MM.1S (cell line): ENCODE measurements at regions not wholly inside any gene's neighbourhood (a gene's known extent, or its start where the extent isn't known, plus 50 kb on each side); places are given as distances from the start of the nearest gene placed in this dataset.

Experiments
- DNase-seq: peaks from one replicate; pipeline ENCODE4 v3.0.0-alpha.2; 2015
- H2AFZ ChIP-seq: fragments of 300-600 bp; sonication (generic); 2 replicates; pipeline ENCODE4 v1.6.0; 2016; ENCODE audit warnings: antibody characterized with exemption, low read length
- H3F3A ChIP-seq: fragments of 300-600 bp; sonication (generic); 2 replicates; pipeline ENCODE4 v1.6.1; 2016; ENCODE audit warnings: mild to moderate bottlenecking, antibody characterized with exemption, low read length, moderate library complexity, mixed read lengths; ENCODE audit not compliant: insufficient read depth
- H3K27ac ChIP-seq: fragments of 300-600 bp; sonication (generic); 2 replicates; pipeline ENCODE4 v1.5.1; 2016; ENCODE audit warnings: mild to moderate bottlenecking, low read length
- H3K27me3 ChIP-seq: fragments of 300-600 bp; sonication (generic); replicated peaks from 2 replicates; pipeline ENCODE4 v1.6.0; 2016; ENCODE audit warnings: low read length; ENCODE audit not compliant: insufficient read depth
- H3K36me3 ChIP-seq: fragments of 300-600 bp; sonication (generic); replicated peaks from 2 replicates; pipeline ENCODE4 v1.6.1; 2016; ENCODE audit warnings: mild to moderate bottlenecking, low read length, mixed read lengths; ENCODE audit not compliant: insufficient read depth
- H3K4me1 ChIP-seq: fragments of 300-600 bp; sonication (generic); 2 replicates; pipeline ENCODE4 v1.6.1; 2016; ENCODE audit warnings: low read length, mixed read lengths
- H3K4me2 ChIP-seq: fragments of 300-600 bp; sonication (generic); 2 replicates; pipeline ENCODE4 v1.6.0; 2016; ENCODE audit warnings: low read depth, low read length
- H3K4me3 ChIP-seq: fragments of 300-600 bp; sonication (generic); 2 replicates; pipeline ENCODE4 v1.5.1; 2016; ENCODE audit warnings: low read length, mixed read lengths
- H3K79me2 ChIP-seq: fragments of 300-600 bp; sonication (generic); 2 replicates; pipeline ENCODE4 v1.6.1; 2016; ENCODE audit warnings: mixed run types, low read length, mixed read lengths
- H3K9ac ChIP-seq: fragments of 300-600 bp; sonication (generic); 2 replicates; pipeline ENCODE4 v1.6.1; 2016; ENCODE audit warnings: low read length, mixed read lengths
- H3K9me2 ChIP-seq: fragments of 300-600 bp; sonication (generic); replicated peaks from 2 replicates; pipeline ENCODE4 v1.6.1; 2016; ENCODE audit warnings: mild to moderate bottlenecking, low read length, mixed read lengths; ENCODE audit not compliant: insufficient read depth
- H3K9me3 ChIP-seq: fragments of 300-600 bp; sonication (generic); replicated peaks from 2 replicates; pipeline ENCODE4 v1.6.1; 2016; ENCODE audit warnings: mild to moderate bottlenecking, low read length, mixed read lengths; ENCODE audit not compliant: insufficient read depth
- H4K20me1 ChIP-seq: fragments of 300-600 bp; sonication (generic); 2 replicates; pipeline ENCODE4 v1.6.1; 2016; ENCODE audit warnings: mild to moderate bottlenecking, low read length, moderate library complexity, mixed read lengths; ENCODE audit not compliant: insufficient read depth
- EZH2 ChIP-seq: fragments of 300-600 bp; sonication (generic); optimal IDR thresholded peaks from 2 replicates; pipeline ENCODE3; 2017; ENCODE audit warnings: low read depth, mild to moderate bottlenecking, antibody characterized with exemption, low read length, mixed read lengths
- EZH2phosphoT487 ChIP-seq: fragments of 300-600 bp; sonication (generic); IDR thresholded peaks from 2 replicates; pipeline ENCODE4 v1.6.1; 2018; ENCODE audit warnings: antibody characterized with exemption, low read length
- TF ChIP-seq, protein P1 (sequence below): fragments of 300-600 bp; sonication (generic); IDR thresholded peaks from 2 replicates; pipeline ENCODE4 v1.5.1; 2016; ENCODE audit warnings: antibody characterized with exemption, low read length, mixed read lengths

DNA sequence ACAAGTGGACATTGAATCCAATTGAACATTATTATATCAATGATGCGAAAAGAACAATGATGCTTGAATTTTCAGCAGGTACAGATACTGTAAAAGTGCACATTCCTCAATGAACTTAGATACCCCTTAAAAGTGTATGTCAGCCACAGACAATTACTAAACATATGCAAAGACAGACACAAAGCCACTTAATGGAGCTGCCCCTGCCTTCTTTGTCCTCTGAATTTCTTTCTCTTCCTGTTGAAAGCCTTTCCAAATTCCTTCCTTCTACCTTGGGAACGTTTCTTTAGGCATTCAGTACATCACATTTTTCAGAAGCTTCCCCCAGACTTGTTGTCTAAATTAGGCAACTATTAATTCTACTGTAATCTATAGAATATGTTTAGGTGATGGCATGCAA is 706.8 kb upstream of the MBL2 start:
- TF ChIP-seq EZH2 (no peak), EZH2phosphoT487 (no peak)
- TF ChIP-seq, protein P1, sequence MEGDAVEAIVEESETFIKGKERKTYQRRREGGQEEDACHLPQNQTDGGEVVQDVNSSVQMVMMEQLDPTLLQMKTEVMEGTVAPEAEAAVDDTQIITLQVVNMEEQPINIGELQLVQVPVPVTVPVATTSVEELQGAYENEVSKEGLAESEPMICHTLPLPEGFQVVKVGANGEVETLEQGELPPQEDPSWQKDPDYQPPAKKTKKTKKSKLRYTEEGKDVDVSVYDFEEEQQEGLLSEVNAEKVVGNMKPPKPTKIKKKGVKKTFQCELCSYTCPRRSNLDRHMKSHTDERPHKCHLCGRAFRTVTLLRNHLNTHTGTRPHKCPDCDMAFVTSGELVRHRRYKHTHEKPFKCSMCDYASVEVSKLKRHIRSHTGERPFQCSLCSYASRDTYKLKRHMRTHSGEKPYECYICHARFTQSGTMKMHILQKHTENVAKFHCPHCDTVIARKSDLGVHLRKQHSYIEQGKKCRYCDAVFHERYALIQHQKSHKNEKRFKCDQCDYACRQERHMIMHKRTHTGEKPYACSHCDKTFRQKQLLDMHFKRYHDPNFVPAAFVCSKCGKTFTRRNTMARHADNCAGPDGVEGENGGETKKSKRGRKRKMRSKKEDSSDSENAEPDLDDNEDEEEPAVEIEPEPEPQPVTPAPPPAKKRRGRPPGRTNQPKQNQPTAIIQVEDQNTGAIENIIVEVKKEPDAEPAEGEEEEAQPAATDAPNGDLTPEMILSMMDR = no peak

DNA sequence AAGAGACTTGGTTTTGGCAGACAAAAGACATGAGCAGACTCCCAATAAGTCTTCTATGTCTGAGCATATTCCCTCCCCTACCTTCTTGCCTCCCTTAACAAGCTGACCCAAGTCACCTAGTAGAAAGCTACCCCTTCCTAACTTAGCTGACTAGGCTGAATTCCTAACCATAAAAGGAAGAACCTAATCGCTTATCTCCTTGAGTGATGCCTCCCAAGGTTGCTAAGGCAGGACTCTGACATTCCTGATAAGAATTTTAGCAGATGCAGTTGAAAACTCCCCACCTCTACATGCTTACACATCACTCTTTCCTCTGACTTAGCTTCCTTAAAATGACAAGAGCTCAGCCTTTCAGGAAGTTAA is 704.7 kb upstream of the MBL2 start:
- Histone ChIP-seq H4K20me1 (no peaks in the 10 kb centered on the region), H3K27ac (no peak overlapping the region), H3K9me3 (no peaks in the 10 kb centered on the region), H2AFZ (no peak overlapping the region), H3K9me2 (no peaks in the 10 kb centered on the region), H3K4me1 (no peaks in the 10 kb centered on the region), H3K4me2 (no peak overlapping the region), H3F3A (no peaks in the 10 kb centered on the region), H3K36me3 (no peaks in the 10 kb centered on the region), H3K27me3 (no peaks in the 10 kb centered on the region), H3K4me3 (no peak overlapping the region), H3K79me2 (no peaks in the 10 kb centered on the region), H3K9ac (no peak overlapping the region)
- DNase-seq = no peak
- no peak for TF ChIP-seq EZH2phosphoT487
- TF ChIP-seq, protein P1 = no peak
- TF ChIP-seq EZH2 = no peak

More for the DNA sequence above, 706.8 kb upstream of the MBL2 start:
- H2AFZ ChIP-seq = no peak overlapping the region
- no peaks in the 10 kb centered on the region for H4K20me1 ChIP-seq
- H3K9ac ChIP-seq = no peak overlapping the region
- no peaks in the 10 kb centered on the region for H3K27me3 ChIP-seq
- no peaks in the 10 kb centered on the region for H3K4me1 ChIP-seq
- H3K79me2 ChIP-seq = no peaks in the 10 kb centered on the region
- no peak for DNase-seq
- no peak overlapping the region for H3K27ac ChIP-seq
- H3K36me3 ChIP-seq = no peaks in the 10 kb centered on the region
- no peaks in the 10 kb centered on the region for H3K9me2 ChIP-seq
- no peak overlapping the region for H3K4me3 ChIP-seq
- H3K9me3 ChIP-seq = no peaks in the 10 kb centered on the region
- H3F3A ChIP-seq = no peaks in the 10 kb centered on the region
- no peak overlapping the region for H3K4me2 ChIP-seq

DNA sequence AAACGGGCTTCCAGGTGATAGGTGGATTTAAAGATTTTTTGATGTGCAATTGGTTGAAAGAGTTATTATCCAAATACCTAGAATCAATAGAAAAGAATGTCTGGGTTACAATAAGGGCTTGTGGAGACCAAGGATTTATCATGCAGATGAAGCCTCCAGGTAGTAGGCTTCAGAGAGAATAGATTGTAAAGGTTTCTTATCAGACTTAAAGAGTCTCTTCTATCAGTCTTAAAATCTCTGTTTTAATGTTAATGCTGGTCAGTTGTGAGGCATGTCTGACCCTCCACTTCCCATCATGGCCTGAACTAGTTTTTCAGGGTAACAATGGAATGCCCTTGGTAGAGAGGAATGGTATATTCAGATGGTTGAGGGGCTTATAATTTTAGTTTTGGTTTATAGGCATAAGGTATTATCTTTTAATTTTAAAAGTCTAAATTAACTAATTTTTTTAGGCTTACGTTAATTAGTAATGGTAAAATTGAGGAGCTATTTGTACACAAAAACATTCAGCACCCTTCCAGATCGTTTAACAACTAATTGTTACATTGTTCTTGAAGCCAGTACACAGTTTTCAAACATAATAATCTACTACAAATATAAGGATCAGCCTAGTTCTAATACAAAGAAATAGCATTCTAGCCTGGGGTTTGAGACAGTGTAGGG is 704.2 kb upstream of the MBL2 start:
- Histone ChIP-seq H3K4me1 (no peaks in the 10 kb centered on the region), H3K36me3 (no peaks in the 10 kb centered on the region), H2AFZ (no peak overlapping the region), H3K9me3 (no peaks in the 10 kb centered on the region), H3K79me2 (no peaks in the 10 kb centered on the region), H3K4me3 (no peak overlapping the region), H3K9ac (no peak overlapping the region), H4K20me1 (no peaks in the 10 kb centered on the region), H3K4me2 (no peak overlapping the region), H3K27ac (no peak overlapping the region), H3K27me3 (no peaks in the 10 kb centered on the region), H3K9me2 (no peaks in the 10 kb centered on the region), H3F3A (no peaks in the 10 kb centered on the region)
- TF ChIP-seq EZH2 = no peak
- no peak for TF ChIP-seq EZH2phosphoT487
- TF ChIP-seq, protein P1 = no peak
- DNase-seq = no peak
